Astrocyte of the cerebellum (primary cell): ENCODE measurements at regions not wholly inside any gene's neighbourhood (a gene's known extent, or its start where the extent isn't known, plus 50 kb on each side); places are given as distances from the start of the nearest gene placed in this dataset.

Experiments used
- DNase-seq: peaks from one replicate; pipeline ENCODE4 v3.0.0-alpha.2; 2011; ENCODE audit warnings: low read depth
- H3K4me3 ChIP-seq: 2 replicates; pipeline ENCODE4 v1.5.1; 2011; ENCODE audit warnings: mild to moderate bottlenecking, low read depth, low read length, moderate library complexity
- CTCF ChIP-seq: IDR thresholded peaks from 2 replicates; pipeline ENCODE4 v1.5.1; 2012; ENCODE audit warnings: low read length, low read depth, moderate library complexity, mild to moderate bottlenecking; ENCODE audit errors: missing control alignments
- in situ Hi-C: cut with HindIII; loops from 2 replicates; pipeline ENCODE4 v1.10.0; 2017; ENCODE audit warnings: low sequenced_read_pairs

GRCh38 chr13:53101883-53102282 is 73.3 kb downstream of the OLFM4 start:
- in situ Hi-C loops: no loop called here
- DNase-seq: no peak
- no peak overlapping the region for H3K4me3 ChIP-seq

GRCh38 chr13:53104136-53104535 is 75.5 kb downstream of the OLFM4 start:
- no peak overlapping the region for H3K4me3 ChIP-seq
- no peak for TF ChIP-seq CTCF
- in situ Hi-C loops: no loop called here
- DNase-seq: no peak

More at GRCh38 chr13:53101883-53102282, 73.3 kb downstream of the OLFM4 start:
- no peak for TF ChIP-seq CTCF

- in situ Hi-C loops: no loop called here
- no peak overlapping the region for H3K4me3 ChIP-seq
- no peak for DNase-seq
- TF ChIP-seq CTCF: no peak
Measured at GRCh38 chr13:53105477-53105876, 76.9 kb downstream of the OLFM4 start.

- H3K4me3 ChIP-seq: no peak overlapping the region
- no peak for DNase-seq
- no peak for TF ChIP-seq CTCF
- in situ Hi-C loops: no loop called here
Measured at GRCh38 chr13:53105890-53106289, 77.3 kb downstream of the OLFM4 start.

- H3K4me3 ChIP-seq: no peak overlapping the region
- DNase-seq: no peak
- in situ Hi-C loops: loop anchor here (5.0 kb wide), 1 partner anchor 43 kb away; no protein-coding TSS in a partner anchor
- TF ChIP-seq CTCF: no peak
Measured at GRCh38 chr13:53110181-53110580, 81.6 kb downstream of the OLFM4 start.

- in situ Hi-C loops: loop anchor here (5.0 kb wide), 1 partner anchor 43 kb away; no protein-coding TSS in a partner anchor
Measured at GRCh38 chr13:53110614-53111013, 82.0 kb downstream of the OLFM4 start.

More at GRCh38 chr13:53110614-53111013, 82.0 kb downstream of the OLFM4 start:
- no peak for DNase-seq
- no peak overlapping the region for H3K4me3 ChIP-seq
- TF ChIP-seq CTCF: no peak
